ENCODE measurements at regions not wholly inside any gene's neighbourhood (a gene's known extent, or its start where the extent isn't known, plus 50 kb on each side); places are given as distances from the start of the nearest gene placed in this dataset.

DNA sequence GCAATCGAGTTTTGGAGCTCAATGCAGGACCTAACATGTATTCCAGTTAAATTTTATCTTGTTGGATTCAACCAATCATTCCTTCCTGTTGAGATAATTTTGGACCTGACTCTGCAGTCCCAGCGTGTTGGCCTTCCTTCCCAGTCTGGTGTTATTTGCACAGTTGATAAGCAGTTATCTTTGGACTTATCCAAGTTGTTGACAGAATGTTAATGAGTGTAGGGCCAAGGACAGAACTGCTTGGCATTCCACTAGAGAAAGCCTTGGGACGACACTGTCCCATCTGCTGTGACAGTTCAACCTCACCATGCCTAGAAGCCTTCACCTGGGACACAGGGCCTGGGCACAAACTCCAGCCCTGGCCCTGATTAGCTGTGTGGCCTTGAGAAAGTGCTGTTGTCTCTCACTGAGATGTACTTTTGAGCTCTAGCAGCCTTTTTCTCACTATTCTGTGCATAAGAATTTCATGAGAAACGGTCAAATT, 104.1 kb upstream of the SLC25A33 start (continued):
- no peak for TF ChIP-seq ZNF260 (CRISPR knock-in tag; IDR thresholded peaks at IDR 0.05; ENCODE audit: borderline replicate concordance, low read depth)
- no peak for TF ChIP-seq ZNF34 (CRISPR knock-in tag; IDR thresholded peaks at IDR 0.05; ENCODE audit: borderline replicate concordance)
- no peak for TF ChIP-seq SP1 (IDR thresholded peaks at IDR 0.05)
- TF ChIP-seq SP1 (CRISPR knock-in tag; IDR thresholded peaks at IDR 0.05), result no peak
- peak; percentile 85; the same call in 1 of the 2 replicates for TF ChIP-seq MIER3 (CRISPR knock-in tag; IDR thresholded peaks at IDR 0.05; ENCODE audit: borderline replicate concordance)
- TF ChIP-seq MED8 (CRISPR knock-in tag; IDR thresholded peaks at IDR 0.05; ENCODE audit: insufficient replicate concordance), result peak; percentile 73
- TF ChIP-seq, protein P1, sequence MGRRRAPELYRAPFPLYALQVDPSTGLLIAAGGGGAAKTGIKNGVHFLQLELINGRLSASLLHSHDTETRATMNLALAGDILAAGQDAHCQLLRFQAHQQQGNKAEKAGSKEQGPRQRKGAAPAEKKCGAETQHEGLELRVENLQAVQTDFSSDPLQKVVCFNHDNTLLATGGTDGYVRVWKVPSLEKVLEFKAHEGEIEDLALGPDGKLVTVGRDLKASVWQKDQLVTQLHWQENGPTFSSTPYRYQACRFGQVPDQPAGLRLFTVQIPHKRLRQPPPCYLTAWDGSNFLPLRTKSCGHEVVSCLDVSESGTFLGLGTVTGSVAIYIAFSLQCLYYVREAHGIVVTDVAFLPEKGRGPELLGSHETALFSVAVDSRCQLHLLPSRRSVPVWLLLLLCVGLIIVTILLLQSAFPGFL (CRISPR knock-in tag; IDR thresholded peaks at IDR 0.05), result no peak
- TF ChIP-seq ZNF619 (CRISPR knock-in tag; IDR thresholded peaks at IDR 0.05), result no peak
- TF ChIP-seq ZNF367 (CRISPR knock-in tag; IDR thresholded peaks at IDR 0.05; ENCODE audit: borderline replicate concordance), result no peak; the same call in 1 of the 2 replicates
- TF ChIP-seq, protein P2, sequence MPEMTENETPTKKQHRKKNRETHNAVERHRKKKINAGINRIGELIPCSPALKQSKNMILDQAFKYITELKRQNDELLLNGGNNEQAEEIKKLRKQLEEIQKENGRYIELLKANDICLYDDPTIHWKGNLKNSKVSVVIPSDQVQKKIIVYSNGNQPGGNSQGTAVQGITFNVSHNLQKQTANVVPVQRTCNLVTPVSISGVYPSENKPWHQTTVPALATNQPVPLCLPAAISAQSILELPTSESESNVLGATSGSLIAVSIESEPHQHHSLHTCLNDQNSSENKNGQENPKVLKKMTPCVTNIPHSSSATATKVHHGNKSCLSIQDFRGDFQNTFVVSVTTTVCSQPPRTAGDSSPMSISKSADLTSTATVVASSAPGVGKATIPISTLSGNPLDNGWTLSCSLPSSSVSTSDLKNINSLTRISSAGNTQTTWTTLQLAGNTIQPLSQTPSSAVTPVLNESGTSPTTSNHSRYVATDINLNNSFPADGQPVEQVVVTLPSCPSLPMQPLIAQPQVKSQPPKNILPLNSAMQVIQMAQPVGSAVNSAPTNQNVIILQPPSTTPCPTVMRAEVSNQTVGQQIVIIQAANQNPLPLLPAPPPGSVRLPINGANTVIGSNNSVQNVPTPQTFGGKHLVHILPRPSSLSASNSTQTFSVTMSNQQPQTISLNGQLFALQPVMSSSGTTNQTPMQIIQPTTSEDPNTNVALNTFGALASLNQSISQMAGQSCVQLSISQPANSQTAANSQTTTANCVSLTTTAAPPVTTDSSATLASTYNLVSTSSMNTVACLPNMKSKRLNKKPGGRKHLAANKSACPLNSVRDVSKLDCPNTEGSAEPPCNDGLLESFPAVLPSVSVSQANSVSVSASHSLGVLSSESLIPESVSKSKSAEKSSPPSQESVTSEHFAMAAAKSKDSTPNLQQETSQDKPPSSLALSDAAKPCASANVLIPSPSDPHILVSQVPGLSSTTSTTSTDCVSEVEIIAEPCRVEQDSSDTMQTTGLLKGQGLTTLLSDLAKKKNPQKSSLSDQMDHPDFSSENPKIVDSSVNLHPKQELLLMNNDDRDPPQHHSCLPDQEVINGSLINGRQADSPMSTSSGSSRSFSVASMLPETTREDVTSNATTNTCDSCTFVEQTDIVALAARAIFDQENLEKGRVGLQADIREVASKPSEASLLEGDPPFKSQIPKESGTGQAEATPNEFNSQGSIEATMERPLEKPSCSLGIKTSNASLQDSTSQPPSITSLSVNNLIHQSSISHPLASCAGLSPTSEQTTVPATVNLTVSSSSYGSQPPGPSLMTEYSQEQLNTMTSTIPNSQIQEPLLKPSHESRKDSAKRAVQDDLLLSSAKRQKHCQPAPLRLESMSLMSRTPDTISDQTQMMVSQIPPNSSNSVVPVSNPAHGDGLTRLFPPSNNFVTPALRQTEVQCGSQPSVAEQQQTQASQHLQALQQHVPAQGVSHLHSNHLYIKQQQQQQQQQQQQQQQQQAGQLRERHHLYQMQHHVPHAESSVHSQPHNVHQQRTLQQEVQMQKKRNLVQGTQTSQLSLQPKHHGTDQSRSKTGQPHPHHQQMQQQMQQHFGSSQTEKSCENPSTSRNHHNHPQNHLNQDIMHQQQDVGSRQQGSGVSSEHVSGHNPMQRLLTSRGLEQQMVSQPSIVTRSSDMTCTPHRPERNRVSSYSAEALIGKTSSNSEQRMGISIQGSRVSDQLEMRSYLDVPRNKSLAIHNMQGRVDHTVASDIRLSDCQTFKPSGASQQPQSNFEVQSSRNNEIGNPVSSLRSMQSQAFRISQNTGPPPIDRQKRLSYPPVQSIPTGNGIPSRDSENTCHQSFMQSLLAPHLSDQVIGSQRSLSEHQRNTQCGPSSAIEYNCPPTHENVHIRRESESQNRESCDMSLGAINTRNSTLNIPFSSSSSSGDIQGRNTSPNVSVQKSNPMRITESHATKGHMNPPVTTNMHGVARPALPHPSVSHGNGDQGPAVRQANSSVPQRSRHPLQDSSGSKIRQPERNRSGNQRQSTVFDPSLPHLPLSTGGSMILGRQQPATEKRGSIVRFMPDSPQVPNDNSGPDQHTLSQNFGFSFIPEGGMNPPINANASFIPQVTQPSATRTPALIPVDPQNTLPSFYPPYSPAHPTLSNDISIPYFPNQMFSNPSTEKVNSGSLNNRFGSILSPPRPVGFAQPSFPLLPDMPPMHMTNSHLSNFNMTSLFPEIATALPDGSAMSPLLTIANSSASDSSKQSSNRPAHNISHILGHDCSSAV (CRISPR knock-in tag; IDR thresholded peaks at IDR 0.05; ENCODE audit: borderline replicate concordance), result no peak
- TF ChIP-seq, protein P3, sequence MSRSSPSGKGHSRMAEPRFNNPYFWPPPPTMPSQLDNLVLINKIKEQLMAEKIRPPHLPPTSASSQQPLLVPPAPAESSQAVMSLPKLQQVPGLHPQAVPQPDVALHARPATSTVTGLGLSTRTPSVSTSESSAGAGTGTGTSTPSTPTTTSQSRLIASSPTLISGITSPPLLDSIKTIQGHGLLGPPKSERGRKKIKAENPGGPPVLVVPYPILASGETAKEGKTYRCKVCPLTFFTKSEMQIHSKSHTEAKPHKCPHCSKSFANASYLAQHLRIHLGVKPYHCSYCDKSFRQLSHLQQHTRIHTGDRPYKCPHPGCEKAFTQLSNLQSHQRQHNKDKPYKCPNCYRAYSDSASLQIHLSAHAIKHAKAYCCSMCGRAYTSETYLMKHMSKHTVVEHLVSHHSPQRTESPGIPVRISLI (CRISPR knock-in tag; IDR thresholded peaks at IDR 0.05; ENCODE audit: borderline replicate concordance), result no peak
- no peak for TF ChIP-seq SRY (CRISPR knock-in tag; IDR thresholded peaks at IDR 0.05)
- TF ChIP-seq AKAP8 (CRISPR knock-in tag; IDR thresholded peaks at IDR 0.05), result peak; percentile 69; the same call in 1 of the 2 replicates
- TF ChIP-seq ZNF264 (CRISPR knock-in tag; IDR thresholded peaks at IDR 0.05), result peak; percentile 85; the same call in 1 of the 2 replicates
- TF ChIP-seq, protein P4, sequence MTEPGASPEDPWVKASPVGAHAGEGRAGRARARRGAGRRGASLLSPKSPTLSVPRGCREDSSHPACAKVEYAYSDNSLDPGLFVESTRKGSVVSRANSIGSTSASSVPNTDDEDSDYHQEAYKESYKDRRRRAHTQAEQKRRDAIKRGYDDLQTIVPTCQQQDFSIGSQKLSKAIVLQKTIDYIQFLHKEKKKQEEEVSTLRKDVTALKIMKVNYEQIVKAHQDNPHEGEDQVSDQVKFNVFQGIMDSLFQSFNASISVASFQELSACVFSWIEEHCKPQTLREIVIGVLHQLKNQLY (CRISPR knock-in tag; IDR thresholded peaks at IDR 0.05), result peak; percentile 55
- TF ChIP-seq ZNF235 (CRISPR knock-in tag; IDR thresholded peaks at IDR 0.05; ENCODE audit: borderline replicate concordance), result no peak
- TF ChIP-seq, protein P5, sequence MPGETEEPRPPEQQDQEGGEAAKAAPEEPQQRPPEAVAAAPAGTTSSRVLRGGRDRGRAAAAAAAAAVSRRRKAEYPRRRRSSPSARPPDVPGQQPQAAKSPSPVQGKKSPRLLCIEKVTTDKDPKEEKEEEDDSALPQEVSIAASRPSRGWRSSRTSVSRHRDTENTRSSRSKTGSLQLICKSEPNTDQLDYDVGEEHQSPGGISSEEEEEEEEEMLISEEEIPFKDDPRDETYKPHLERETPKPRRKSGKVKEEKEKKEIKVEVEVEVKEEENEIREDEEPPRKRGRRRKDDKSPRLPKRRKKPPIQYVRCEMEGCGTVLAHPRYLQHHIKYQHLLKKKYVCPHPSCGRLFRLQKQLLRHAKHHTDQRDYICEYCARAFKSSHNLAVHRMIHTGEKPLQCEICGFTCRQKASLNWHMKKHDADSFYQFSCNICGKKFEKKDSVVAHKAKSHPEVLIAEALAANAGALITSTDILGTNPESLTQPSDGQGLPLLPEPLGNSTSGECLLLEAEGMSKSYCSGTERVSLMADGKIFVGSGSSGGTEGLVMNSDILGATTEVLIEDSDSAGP (CRISPR knock-in tag; IDR thresholded peaks at IDR 0.05; ENCODE audit: borderline replicate concordance), result peak; percentile 73
- TF ChIP-seq ZNF253 (CRISPR knock-in tag; IDR thresholded peaks at IDR 0.05; ENCODE audit: borderline replicate concordance), result no peak
